ENCODE measurements at regions not wholly inside any gene's neighbourhood (a gene's known extent, or its start where the extent isn't known, plus 50 kb on each side); places are given as distances from the start of the nearest gene placed in this dataset.

DNA sequence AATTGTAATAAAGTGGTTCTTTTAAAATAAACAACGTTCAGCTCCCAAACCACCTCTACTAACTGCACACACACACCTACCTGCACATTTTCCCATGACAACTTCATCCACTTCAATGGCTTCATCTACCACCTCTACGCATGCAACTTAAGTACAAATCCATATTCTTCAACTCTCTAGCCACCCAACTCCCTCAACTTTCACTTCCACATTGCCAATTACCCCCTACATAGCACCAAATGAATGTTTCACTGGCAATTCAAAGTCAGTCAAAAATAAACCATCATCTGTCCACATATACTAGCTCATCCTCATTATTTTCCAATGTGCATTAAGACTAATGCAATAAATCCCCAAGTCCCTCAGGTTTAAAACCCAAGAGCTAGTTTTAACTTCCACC lies 50.7 kb upstream of the ARHGAP32 start (continued):
- TF ChIP-seq, protein P1, sequence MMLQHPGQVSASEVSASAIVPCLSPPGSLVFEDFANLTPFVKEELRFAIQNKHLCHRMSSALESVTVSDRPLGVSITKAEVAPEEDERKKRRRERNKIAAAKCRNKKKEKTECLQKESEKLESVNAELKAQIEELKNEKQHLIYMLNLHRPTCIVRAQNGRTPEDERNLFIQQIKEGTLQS (IDR thresholded peaks at IDR 0.05; ENCODE audit: insufficient read depth, low read depth, low read length), result no peak
- TF ChIP-seq RAD21 (IDR thresholded peaks at IDR 0.05 in 1 of 2, conservative IDR thresholded peaks at IDR 0.05 in 1 of 2; ENCODE audit: low read depth in 2 of 2, low read length in 2 of 2) (no peak), SUZ12 (IDR thresholded peaks at IDR 0.05; ENCODE audit: low read length) (no peak), SP2 (IDR thresholded peaks at IDR 0.05; ENCODE audit: low read length) (no peak), SAP30 (IDR thresholded peaks at IDR 0.05; ENCODE audit: insufficient read depth, insufficient replicate concordance, low read length) (no peak), ZNF274 (IDR thresholded peaks at IDR 0.05; ENCODE audit: borderline replicate concordance, extremely low read depth, low read length) (no peak), EZH2 (IDR thresholded peaks at IDR 0.05; ENCODE audit: low read depth, low read length, severe bottlenecking) (no peak), NRF1 (IDR thresholded peaks at IDR 0.05; ENCODE audit: low read depth, low read length) (no peak), POLR2AphosphoS5 (IDR thresholded peaks at IDR 0.05; ENCODE audit: low read depth, low read length) (no peak), TBP (IDR thresholded peaks at IDR 0.05; ENCODE audit: low read depth, low read length) (no peak)

All from H1 (cell line).